ENCODE measurements at regions not wholly inside any gene's neighbourhood (a gene's known extent, or its start where the extent isn't known, plus 50 kb on each side); places are given as distances from the start of the nearest gene placed in this dataset.
A peak's percentile ranks its signal among the peaks of the same experiment; 100 is the strongest.

GRCh38 chr14:97544571-97544970 is 747.4 kb downstream of the VRK1 start:
- intact Hi-C loops (cut with DNase I), result no loop called here
- DNase-seq (ENCODE audit: low spot score), result no peak
- ATAC-seq, result peak; percentile 68

- intact Hi-C loops (cut with DNase I), result no loop called here
- ATAC-seq, result no peak
These were observed 749.5 kb downstream of the VRK1 start for GRCh38 chr14:97546491-97547230.

DNA sequence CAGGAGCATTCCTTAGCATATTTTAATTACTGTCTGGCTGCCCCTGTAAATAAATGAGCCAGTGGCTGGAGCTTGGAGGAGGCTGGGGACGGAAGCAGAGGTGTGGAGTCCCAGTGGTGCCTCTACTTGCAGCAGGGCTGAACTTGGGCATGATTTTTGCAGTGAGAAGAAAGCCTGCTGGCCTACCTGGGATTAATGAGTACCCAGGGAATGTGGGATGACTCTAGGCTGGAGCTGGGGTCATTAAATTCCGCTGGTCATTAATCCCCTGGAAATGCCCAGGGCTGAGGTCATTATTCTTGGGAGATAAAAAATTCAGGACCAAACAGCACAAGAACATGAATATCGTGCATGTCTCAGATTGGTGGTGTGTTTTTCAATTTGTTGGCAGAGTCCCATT is 753.3 kb downstream of the VRK1 start:
- intact Hi-C loops (cut with DNase I), result no loop called here
- ATAC-seq (no peak), DNase-seq (ENCODE audit: low spot score) (no peak)

More at GRCh38 chr14:97546491-97547230, 749.5 kb downstream of the VRK1 start:
- DNase-seq (ENCODE audit: low spot score), result no peak

GRCh38 chr14:97554597-97554996 is 757.4 kb downstream of the VRK1 start:
- intact Hi-C loops (cut with DNase I), result no loop called here
- DNase-seq (ENCODE audit: low spot score), result no peak
- ATAC-seq, result no peak

- ATAC-seq (no peak), DNase-seq (ENCODE audit: low spot score) (no peak)
- intact Hi-C loops (cut with DNase I), result no loop called here
These were observed 767.2 kb downstream of the VRK1 start for GRCh38 chr14:97564334-97564733.

- DNase-seq (ENCODE audit: low spot score), result no peak
- ATAC-seq, result no peak
- intact Hi-C loops (cut with DNase I), result no loop called here
These were observed 774.0 kb downstream of the VRK1 start for GRCh38 chr14:97571201-97571600.

GRCh38 chr14:97571866-97572555 is 774.8 kb downstream of the VRK1 start:
- ATAC-seq (no peak), DNase-seq (ENCODE audit: low spot score) (no peak)
- intact Hi-C loops (cut with DNase I), result no loop called here

- ATAC-seq (no peak), DNase-seq (ENCODE audit: low spot score) (no peak)
- intact Hi-C loops (cut with DNase I), result no loop called here
These were observed 775.6 kb downstream of the VRK1 start for GRCh38 chr14:97572583-97573458.

DNA sequence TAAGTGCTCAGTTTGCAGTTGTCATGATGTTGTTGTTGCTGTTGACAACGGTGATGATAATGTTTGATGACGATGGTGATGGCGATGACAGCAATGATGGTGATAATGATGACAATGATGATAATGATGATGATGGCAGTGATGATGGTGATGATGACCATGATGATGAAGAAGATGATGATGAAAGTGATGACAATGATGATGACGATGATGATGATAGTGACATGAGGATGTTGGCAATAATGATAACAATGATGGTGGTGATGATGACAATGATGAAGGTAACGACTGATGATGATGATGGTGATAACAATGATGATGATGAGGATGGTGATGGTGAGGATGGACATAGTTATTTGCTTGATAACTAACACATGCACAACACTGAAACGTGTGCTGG is 778.5 kb downstream of the VRK1 start:
- DNase-seq (ENCODE audit: low spot score) (no peak), ATAC-seq (no peak)

DNA sequence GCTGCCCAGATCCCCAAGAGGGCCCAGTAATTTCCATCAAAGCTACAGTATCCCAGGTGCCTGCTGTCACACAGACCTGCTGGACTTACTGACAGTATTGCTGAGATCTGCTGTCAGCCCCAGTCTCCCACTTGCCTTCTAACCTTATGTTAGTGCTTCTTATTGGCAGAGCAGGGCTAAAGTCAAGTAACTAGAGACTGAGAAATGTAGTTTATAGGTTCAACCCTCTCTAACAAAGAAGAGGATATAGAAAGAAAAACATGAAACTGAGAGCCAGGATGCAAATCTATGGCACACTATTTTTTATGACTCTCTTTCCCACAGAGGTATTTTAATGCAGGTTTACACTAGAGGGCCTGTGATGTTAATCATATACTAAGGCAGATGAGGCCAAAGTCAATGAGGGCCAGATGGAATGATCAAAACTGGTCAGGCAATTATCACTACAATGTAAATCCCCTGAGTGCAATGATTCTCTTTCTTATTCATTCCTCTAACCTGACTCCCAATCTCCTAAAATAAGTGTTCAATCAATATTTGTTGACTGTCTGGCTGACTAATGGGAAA is 781.9 kb downstream of the VRK1 start:
- no peak for ATAC-seq

More for the DNA sequence above, 778.5 kb downstream of the VRK1 start:
- intact Hi-C loops (cut with DNase I), result no loop called here

DNA sequence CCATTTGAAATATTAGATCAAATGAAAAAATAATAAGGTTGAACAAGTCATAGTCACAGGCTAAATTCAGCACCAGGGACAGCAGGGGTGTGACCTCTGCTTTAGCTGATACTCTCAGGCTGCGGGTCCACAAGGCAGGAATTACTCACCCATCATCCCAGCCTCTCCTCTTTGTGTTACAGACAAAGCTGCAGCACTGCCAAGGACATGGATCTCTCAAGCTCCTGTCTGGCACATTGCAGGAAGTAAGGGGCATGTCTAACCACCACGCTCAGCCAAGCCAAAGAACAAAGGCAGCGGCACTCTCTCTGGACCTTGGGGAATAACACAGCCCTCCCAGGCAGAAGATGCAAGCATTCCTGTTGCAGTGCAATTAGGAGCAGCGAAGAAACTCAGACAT is 783.8 kb downstream of the VRK1 start:
- no peak for ATAC-seq

More for the DNA sequence above, 781.9 kb downstream of the VRK1 start:
- intact Hi-C loops (cut with DNase I), result no loop called here
- DNase-seq (ENCODE audit: low spot score), result no peak

DNA sequence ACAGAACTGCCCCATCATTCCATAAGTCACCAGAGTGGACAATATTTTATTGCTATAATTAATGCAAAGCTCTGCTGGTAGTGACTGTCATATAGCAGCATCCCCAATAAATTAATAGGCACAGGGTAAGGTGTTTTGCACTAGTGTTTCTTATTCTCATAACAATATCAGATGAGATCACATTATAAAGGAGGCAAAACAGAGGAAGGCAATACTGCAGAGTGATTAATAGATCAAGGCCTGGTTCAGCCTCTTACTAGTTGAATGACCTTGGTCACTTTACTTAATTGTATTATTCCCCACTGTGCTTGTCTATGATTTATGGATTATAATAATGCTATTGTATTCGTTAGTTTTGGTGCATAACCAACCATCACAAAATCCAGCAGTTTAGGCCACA is 784.8 kb downstream of the VRK1 start:
- DNase-seq (ENCODE audit: low spot score), result no peak
- no peak for ATAC-seq
- intact Hi-C loops (cut with DNase I), result no loop called here

More for the DNA sequence above, 783.8 kb downstream of the VRK1 start:
- intact Hi-C loops (cut with DNase I), result no loop called here
- DNase-seq (ENCODE audit: low spot score), result no peak

DNA sequence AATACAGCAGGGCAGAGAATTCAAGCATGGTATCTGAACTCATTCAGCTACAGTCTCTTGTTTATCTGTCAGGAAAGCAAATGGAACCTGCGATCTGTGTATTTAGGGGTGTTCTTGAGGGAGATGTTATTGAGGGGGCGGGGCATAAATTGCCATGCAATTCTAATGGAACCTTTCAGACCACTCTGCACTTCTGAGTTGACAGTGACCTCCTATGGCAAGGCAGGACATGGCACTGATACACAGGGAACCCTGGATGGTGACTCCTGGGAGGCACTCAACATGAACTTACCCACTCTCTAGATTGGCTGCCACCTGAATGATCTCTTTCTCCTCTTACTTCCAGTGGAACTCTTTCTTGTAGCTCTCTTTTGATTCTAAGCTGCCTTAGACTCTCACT is 787.3 kb downstream of the VRK1 start:
- intact Hi-C loops (cut with DNase I), result no loop called here
- DNase-seq (ENCODE audit: low spot score), result no peak
- ATAC-seq, result no peak

- ATAC-seq, result no peak
These were observed 795.3 kb downstream of the VRK1 start for GRCh38 chr14:97592341-97592980.

GRCh38 chr14:97594306-97594705 is 797.1 kb downstream of the VRK1 start:
- DNase-seq (ENCODE audit: low spot score) (no peak), ATAC-seq (no peak)
- intact Hi-C loops (cut with DNase I), result no loop called here

More at GRCh38 chr14:97592341-97592980, 795.3 kb downstream of the VRK1 start:
- intact Hi-C loops (cut with DNase I), result no loop called here
- no peak for DNase-seq (ENCODE audit: low spot score)

- intact Hi-C loops (cut with DNase I), result no loop called here
- ATAC-seq (no peak), DNase-seq (ENCODE audit: low spot score) (no peak)
These were observed 805.4 kb downstream of the VRK1 start for GRCh38 chr14:97602438-97603117.

GRCh38 chr14:97603201-97603600 is 806.0 kb downstream of the VRK1 start:
- DNase-seq (ENCODE audit: low spot score), result no peak
- intact Hi-C loops (cut with DNase I), result no loop called here
- ATAC-seq, result no peak

- no peak for DNase-seq (ENCODE audit: low spot score)
- intact Hi-C loops (cut with DNase I), result no loop called here
- no peak for ATAC-seq
These were observed 807.5 kb downstream of the VRK1 start for GRCh38 chr14:97604731-97605130.
